ENCODE measurements at regions not wholly inside any gene's neighbourhood (a gene's known extent, or its start where the extent isn't known, plus 50 kb on each side); places are given as distances from the start of the nearest gene placed in this dataset.

GRCh38 chr9:95752129-95752731 lies 123.3 kb upstream of the ERCC6L2 start:
- no peaks in the 10 kb centered on the region for H3K27me3 ChIP-seq
- H3K36me3 ChIP-seq: no peaks in the 10 kb centered on the region
- H3K4me3 ChIP-seq: no peak overlapping the region
- DNase-seq: no peak
- H3K9me3 ChIP-seq: no peaks in the 10 kb centered on the region

- Histone ChIP-seq H3K9me3 (no peaks in the 10 kb centered on the region), H3K36me3 (no peaks in the 10 kb centered on the region), H3K27me3 (no peaks in the 10 kb centered on the region), H3K4me3 (no peak overlapping the region)
- DNase-seq: no peak
Observed at GRCh38 chr9:95751520-95751790, 124.0 kb upstream of the ERCC6L2 start.

- DNase-seq: no peak
- H3K9me3 ChIP-seq: no peaks in the 10 kb centered on the region
- no peak overlapping the region for H3K4me3 ChIP-seq
- H3K36me3 ChIP-seq: no peaks in the 10 kb centered on the region
- no peaks in the 10 kb centered on the region for H3K27me3 ChIP-seq
Observed at GRCh38 chr9:95750725-95751519, 124.6 kb upstream of the ERCC6L2 start.

- Histone ChIP-seq H3K4me3 (no peak overlapping the region), H3K9me3 (no peaks in the 10 kb centered on the region), H3K27me3 (no peaks in the 10 kb centered on the region), H3K36me3 (no peaks in the 10 kb centered on the region)
- no peak for DNase-seq
Observed at GRCh38 chr9:95749493-95749892, 126.0 kb upstream of the ERCC6L2 start.

GRCh38 chr9:95746408-95747180 lies 128.9 kb upstream of the ERCC6L2 start:
- H3K4me3 ChIP-seq: no peak overlapping the region
- H3K27me3 ChIP-seq: no peaks in the 10 kb centered on the region
- no peaks in the 10 kb centered on the region for H3K9me3 ChIP-seq
- no peak for DNase-seq
- H3K36me3 ChIP-seq: no peaks in the 10 kb centered on the region

- H3K27me3 ChIP-seq: no peaks in the 10 kb centered on the region
- no peaks in the 10 kb centered on the region for H3K36me3 ChIP-seq
Observed at GRCh38 chr9:95742821-95743220, 132.7 kb upstream of the ERCC6L2 start.

GRCh38 chr9:95741631-95742030 lies 133.9 kb upstream of the ERCC6L2 start:
- Histone ChIP-seq H3K27me3 (no peaks in the 10 kb centered on the region), H3K4me3 (no peak overlapping the region), H3K36me3 (no peaks in the 10 kb centered on the region), H3K9me3 (no peaks in the 10 kb centered on the region)
- DNase-seq: peak; percentile 21

More at GRCh38 chr9:95742821-95743220, 132.7 kb upstream of the ERCC6L2 start:
- no peak overlapping the region for H3K4me3 ChIP-seq
- no peak for DNase-seq
- H3K9me3 ChIP-seq: no peaks in the 10 kb centered on the region

- Histone ChIP-seq H3K36me3 (no peaks in the 10 kb centered on the region), H3K9me3 (no peaks in the 10 kb centered on the region), H3K27me3 (no peaks in the 10 kb centered on the region), H3K4me3 (no peak overlapping the region)
- no peak for DNase-seq
Observed at GRCh38 chr9:95740217-95741004, 135.1 kb upstream of the ERCC6L2 start.

- Histone ChIP-seq H3K36me3 (no peaks in the 10 kb centered on the region), H3K27me3 (no peaks in the 10 kb centered on the region), H3K9me3 (no peaks in the 10 kb centered on the region), H3K4me3 (no peak overlapping the region)
- no peak for DNase-seq
Observed at GRCh38 chr9:95738438-95738837, 137.1 kb upstream of the ERCC6L2 start.

GRCh38 chr9:95736891-95737522 lies 138.5 kb upstream of the ERCC6L2 start:
- no peaks in the 10 kb centered on the region for H3K9me3 ChIP-seq
- H3K4me3 ChIP-seq: no peak overlapping the region
- H3K27me3 ChIP-seq: no peaks in the 10 kb centered on the region
- DNase-seq: no peak
- no peaks in the 10 kb centered on the region for H3K36me3 ChIP-seq

GRCh38 chr9:95736370-95736769 lies 139.1 kb upstream of the ERCC6L2 start:
- Histone ChIP-seq H3K4me3 (no peak overlapping the region), H3K36me3 (no peaks in the 10 kb centered on the region), H3K9me3 (no peaks in the 10 kb centered on the region), H3K27me3 (no peaks in the 10 kb centered on the region)
- DNase-seq: no peak

- Histone ChIP-seq H3K9me3 (no peaks in the 10 kb centered on the region), H3K27me3 (no peaks in the 10 kb centered on the region), H3K4me3 (no peak overlapping the region), H3K36me3 (no peaks in the 10 kb centered on the region)
- no peak for DNase-seq
Observed at GRCh38 chr9:95735701-95736100, 139.8 kb upstream of the ERCC6L2 start.

- no peaks in the 10 kb centered on the region for H3K36me3 ChIP-seq
- no peak for DNase-seq
- no peak overlapping the region for H3K4me3 ChIP-seq
- H3K9me3 ChIP-seq: peaks cover 5% of the 10 kb centered on the region; the same call in 1 of the 2 replicates
- H3K27me3 ChIP-seq: no peaks in the 10 kb centered on the region
Observed at GRCh38 chr9:95733741-95734666, 141.5 kb upstream of the ERCC6L2 start.

GRCh38 chr9:95732802-95733688 lies 142.4 kb upstream of the ERCC6L2 start:
- Histone ChIP-seq H3K9me3 (peaks cover 5% of the 10 kb centered on the region; the same call in 1 of the 2 replicates), H3K4me3 (no peak overlapping the region), H3K27me3 (no peaks in the 10 kb centered on the region), H3K36me3 (no peaks in the 10 kb centered on the region)
- DNase-seq: no peak

- Histone ChIP-seq H3K27me3 (no peaks in the 10 kb centered on the region), H3K9me3 (peaks cover 5% of the 10 kb centered on the region; the same call in 1 of the 2 replicates), H3K36me3 (no peaks in the 10 kb centered on the region), H3K4me3 (no peak overlapping the region)
- DNase-seq: no peak
Observed at GRCh38 chr9:95731876-95732275, 143.6 kb upstream of the ERCC6L2 start.

Measured in MG63 (cell line).